Liver (tissue), 8 donors: ENCODE measurements at regions not wholly inside any gene's neighbourhood (a gene's known extent, or its start where the extent isn't known, plus 50 kb on each side); places are given as distances from the start of the nearest gene placed in this dataset.

Experiments used
- DNase-seq: peaks from one replicate; pipeline ENCODE4 v3.0.0-alpha.2; 2017; ENCODE audit warnings: low spot score
- H3K27ac ChIP-seq, 2 donors: one replicate each; pipeline ENCODE4 v1.7.0; 2013; ENCODE audit warnings: inconsistent platforms in 2 of 2, low read length in 2 of 2, control low read depth in 1 of 2, low read depth in 1 of 2, mild to moderate bottlenecking in 1 of 2
- H3K27me3 ChIP-seq, 4 donors: one replicate each; pipeline versions ENCODE4 v1.6.1 to v1.7.0; 2013; ENCODE audit warnings: low read length in 3 of 4, inconsistent platforms in 1 of 4, mild to moderate bottlenecking in 1 of 4, moderate library complexity in 1 of 4; ENCODE audit not compliant: control insufficient read depth in 4 of 4, insufficient read depth in 4 of 4
- H3K36me3 ChIP-seq, 4 donors: one replicate each; pipeline versions ENCODE4 v1.6.1 to v1.7.0; 2013; ENCODE audit warnings: low read length in 3 of 4, mild to moderate bottlenecking in 3 of 4, low read depth in 1 of 4, moderate library complexity in 1 of 4; ENCODE audit not compliant: control insufficient read depth in 4 of 4, insufficient read depth in 3 of 4
- H3K4me1 ChIP-seq, 4 donors: one replicate each; pipeline versions ENCODE4 v1.6.1 to v1.7.0; 2013; ENCODE audit warnings: low read length in 3 of 4, mild to moderate bottlenecking in 3 of 4, moderate library complexity in 1 of 4; ENCODE audit not compliant: control insufficient read depth in 4 of 4, insufficient read depth in 4 of 4
- H3K4me3 ChIP-seq, 3 donors: one replicate each; pipeline versions ENCODE4 v1.6.1 to v1.7.0; 2013; ENCODE audit warnings: low read length in 3 of 3, control low read depth in 1 of 3, low read depth in 1 of 3, mild to moderate bottlenecking in 1 of 3
- H3K9ac ChIP-seq, 2 donors: one replicate each; pipeline ENCODE4 v1.7.0; 2013; ENCODE audit warnings: low read length in 2 of 2, mild to moderate bottlenecking in 2 of 2, moderate library complexity in 2 of 2, control low read depth in 1 of 2, low read depth in 1 of 2
- H3K9me3 ChIP-seq, 4 donors: one replicate each; pipeline versions ENCODE4 v1.6.1 to v1.7.0; 2013; ENCODE audit warnings: low read length in 3 of 4; ENCODE audit not compliant: control insufficient read depth in 4 of 4
- EGR1 ChIP-seq, 2 donors: IDR thresholded peaks; 2 replicates each; pipeline ENCODE4 v1.6.1; 2016 to 2018; ENCODE audit warnings: antibody characterized with exemption in 2 of 2, low read depth in 2 of 2
- FOXA2 ChIP-seq: IDR thresholded peaks from 2 replicates; pipeline ENCODE4 v1.6.1; 2016; ENCODE audit warnings: antibody characterized with exemption
- HNF4A ChIP-seq, 2 donors: conservative IDR thresholded peaks; 2 replicates each; pipeline ENCODE4 v1.6.1; 2016; ENCODE audit warnings: antibody characterized with exemption in 2 of 2, mild to moderate bottlenecking in 2 of 2
- HNF4G ChIP-seq: IDR thresholded peaks from 2 replicates; pipeline ENCODE4 v1.6.1; 2016; ENCODE audit warnings: antibody characterized with exemption
- JUND ChIP-seq, 2 donors: IDR thresholded peaks; 2 replicates each; pipeline ENCODE4 v1.6.1; 2016; ENCODE audit warnings: antibody characterized with exemption in 2 of 2
- NR2F2 ChIP-seq: IDR thresholded peaks from 2 replicates; pipeline ENCODE4 v1.6.1; 2016; ENCODE audit warnings: antibody characterized with exemption
- RAD21 ChIP-seq, 2 donors: IDR thresholded peaks; 2 replicates each; pipeline ENCODE4 v1.6.1; 2016; ENCODE audit warnings: antibody characterized with exemption in 2 of 2, mild to moderate bottlenecking in 2 of 2
- RXRA ChIP-seq, 2 donors: IDR thresholded peaks; 2 replicates each; pipeline ENCODE4 v1.6.1; 2017 to 2018; ENCODE audit warnings: antibody characterized with exemption in 2 of 2, mild to moderate bottlenecking in 1 of 2
- SP1 ChIP-seq: IDR thresholded peaks from 2 replicates; pipeline ENCODE4 v1.6.1; 2018; ENCODE audit warnings: antibody characterized with exemption, mild to moderate bottlenecking
- TAF1 ChIP-seq: conservative IDR thresholded peaks from 2 replicates; pipeline ENCODE4 v1.6.1; 2016; ENCODE audit warnings: antibody characterized with exemption, mild to moderate bottlenecking
- YY1 ChIP-seq: IDR thresholded peaks from 2 replicates; pipeline ENCODE4 v1.6.1; 2016; ENCODE audit warnings: antibody characterized with exemption, mild to moderate bottlenecking
- WGBS: extraction: QIAGEN DNeasy Blood & Tissue Kit; methylation state at CpG from one replicate; pipeline ENCODE4 v1.1.7; 2013; 5-methylcytosine and 5-hydroxymethylcytosine counted together
- TF ChIP-seq, protein P1 (sequence below): IDR thresholded peaks from 2 replicates; pipeline ENCODE4 v1.6.1; 2016; ENCODE audit warnings: antibody characterized with exemption, mild to moderate bottlenecking
- TF ChIP-seq, protein P2 (sequence below): fragments of 150-350 bp; IDR thresholded peaks from 2 replicates; pipeline ENCODE4 v1.5.1; 2017; ENCODE audit warnings: improper control_type of control experiment, low read depth, low read length; ENCODE audit not compliant: missing input control
- TF ChIP-seq, protein P3 (sequence below): IDR thresholded peaks from 2 replicates; pipeline ENCODE4 v1.6.1; 2016; ENCODE audit warnings: antibody characterized with exemption
- TF ChIP-seq, protein P4 (sequence below): IDR thresholded peaks from 2 replicates; pipeline ENCODE4 v1.6.1; 2016; ENCODE audit warnings: antibody characterized with exemption
- donor health status: healthy.
- donor health status: healthy.
- donor health status: healthy.
- donor health status: healthy.
- donor health status: healthy.

- TF ChIP-seq JUND (IDR thresholded peaks at IDR 0.05) (no peak), HNF4G (no peak), YY1 (no peak), NR2F2 (no peak), SP1 (no peak), TAF1 (no peak), RXRA (IDR thresholded peaks at IDR 0.05) (no peak), HNF4A (conservative IDR thresholded peaks at IDR 0.05) (no peak), FOXA2 (no peak)
- TF ChIP-seq, protein P1, sequence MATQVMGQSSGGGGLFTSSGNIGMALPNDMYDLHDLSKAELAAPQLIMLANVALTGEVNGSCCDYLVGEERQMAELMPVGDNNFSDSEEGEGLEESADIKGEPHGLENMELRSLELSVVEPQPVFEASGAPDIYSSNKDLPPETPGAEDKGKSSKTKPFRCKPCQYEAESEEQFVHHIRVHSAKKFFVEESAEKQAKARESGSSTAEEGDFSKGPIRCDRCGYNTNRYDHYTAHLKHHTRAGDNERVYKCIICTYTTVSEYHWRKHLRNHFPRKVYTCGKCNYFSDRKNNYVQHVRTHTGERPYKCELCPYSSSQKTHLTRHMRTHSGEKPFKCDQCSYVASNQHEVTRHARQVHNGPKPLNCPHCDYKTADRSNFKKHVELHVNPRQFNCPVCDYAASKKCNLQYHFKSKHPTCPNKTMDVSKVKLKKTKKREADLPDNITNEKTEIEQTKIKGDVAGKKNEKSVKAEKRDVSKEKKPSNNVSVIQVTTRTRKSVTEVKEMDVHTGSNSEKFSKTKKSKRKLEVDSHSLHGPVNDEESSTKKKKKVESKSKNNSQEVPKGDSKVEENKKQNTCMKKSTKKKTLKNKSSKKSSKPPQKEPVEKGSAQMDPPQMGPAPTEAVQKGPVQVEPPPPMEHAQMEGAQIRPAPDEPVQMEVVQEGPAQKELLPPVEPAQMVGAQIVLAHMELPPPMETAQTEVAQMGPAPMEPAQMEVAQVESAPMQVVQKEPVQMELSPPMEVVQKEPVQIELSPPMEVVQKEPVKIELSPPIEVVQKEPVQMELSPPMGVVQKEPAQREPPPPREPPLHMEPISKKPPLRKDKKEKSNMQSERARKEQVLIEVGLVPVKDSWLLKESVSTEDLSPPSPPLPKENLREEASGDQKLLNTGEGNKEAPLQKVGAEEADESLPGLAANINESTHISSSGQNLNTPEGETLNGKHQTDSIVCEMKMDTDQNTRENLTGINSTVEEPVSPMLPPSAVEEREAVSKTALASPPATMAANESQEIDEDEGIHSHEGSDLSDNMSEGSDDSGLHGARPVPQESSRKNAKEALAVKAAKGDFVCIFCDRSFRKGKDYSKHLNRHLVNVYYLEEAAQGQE = no peak
- TF ChIP-seq, protein P2, sequence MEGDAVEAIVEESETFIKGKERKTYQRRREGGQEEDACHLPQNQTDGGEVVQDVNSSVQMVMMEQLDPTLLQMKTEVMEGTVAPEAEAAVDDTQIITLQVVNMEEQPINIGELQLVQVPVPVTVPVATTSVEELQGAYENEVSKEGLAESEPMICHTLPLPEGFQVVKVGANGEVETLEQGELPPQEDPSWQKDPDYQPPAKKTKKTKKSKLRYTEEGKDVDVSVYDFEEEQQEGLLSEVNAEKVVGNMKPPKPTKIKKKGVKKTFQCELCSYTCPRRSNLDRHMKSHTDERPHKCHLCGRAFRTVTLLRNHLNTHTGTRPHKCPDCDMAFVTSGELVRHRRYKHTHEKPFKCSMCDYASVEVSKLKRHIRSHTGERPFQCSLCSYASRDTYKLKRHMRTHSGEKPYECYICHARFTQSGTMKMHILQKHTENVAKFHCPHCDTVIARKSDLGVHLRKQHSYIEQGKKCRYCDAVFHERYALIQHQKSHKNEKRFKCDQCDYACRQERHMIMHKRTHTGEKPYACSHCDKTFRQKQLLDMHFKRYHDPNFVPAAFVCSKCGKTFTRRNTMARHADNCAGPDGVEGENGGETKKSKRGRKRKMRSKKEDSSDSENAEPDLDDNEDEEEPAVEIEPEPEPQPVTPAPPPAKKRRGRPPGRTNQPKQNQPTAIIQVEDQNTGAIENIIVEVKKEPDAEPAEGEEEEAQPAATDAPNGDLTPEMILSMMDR = no peak
- TF ChIP-seq, protein P3, sequence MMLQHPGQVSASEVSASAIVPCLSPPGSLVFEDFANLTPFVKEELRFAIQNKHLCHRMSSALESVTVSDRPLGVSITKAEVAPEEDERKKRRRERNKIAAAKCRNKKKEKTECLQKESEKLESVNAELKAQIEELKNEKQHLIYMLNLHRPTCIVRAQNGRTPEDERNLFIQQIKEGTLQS = no peak
- Histone ChIP-seq H3K36me3 (no peaks in the 10 kb centered on the region), H3K9me3 (no peaks in the 10 kb centered on the region), H3K27me3 (no peaks in the 10 kb centered on the region), H3K4me3 (no peak overlapping the region), H3K27ac (no peak overlapping the region), H3K9ac (no peak overlapping the region), H3K4me1 (no peaks in the 10 kb centered on the region)
- 84% methylated on average over 1 of the region's 1 CpG for WGBS
- no peak for DNase-seq
Measured at GRCh38 chr4:10183462-10183861, 66.9 kb upstream of the WDR1 start.

- TF ChIP-seq RAD21 (IDR thresholded peaks at IDR 0.05) (no peak), HNF4A (conservative IDR thresholded peaks at IDR 0.05) (no peak), NR2F2 (no peak), EGR1 (IDR thresholded peaks at IDR 0.05; ENCODE audit: low read depth in 2 of 2) (no peak), HNF4G (no peak), TAF1 (no peak), FOXA2 (no peak), RXRA (IDR thresholded peaks at IDR 0.05) (no peak), YY1 (no peak), SP1 (no peak), JUND (IDR thresholded peaks at IDR 0.05) (no peak)
- TF ChIP-seq, protein P2 = no peak
- TF ChIP-seq, protein P4, sequence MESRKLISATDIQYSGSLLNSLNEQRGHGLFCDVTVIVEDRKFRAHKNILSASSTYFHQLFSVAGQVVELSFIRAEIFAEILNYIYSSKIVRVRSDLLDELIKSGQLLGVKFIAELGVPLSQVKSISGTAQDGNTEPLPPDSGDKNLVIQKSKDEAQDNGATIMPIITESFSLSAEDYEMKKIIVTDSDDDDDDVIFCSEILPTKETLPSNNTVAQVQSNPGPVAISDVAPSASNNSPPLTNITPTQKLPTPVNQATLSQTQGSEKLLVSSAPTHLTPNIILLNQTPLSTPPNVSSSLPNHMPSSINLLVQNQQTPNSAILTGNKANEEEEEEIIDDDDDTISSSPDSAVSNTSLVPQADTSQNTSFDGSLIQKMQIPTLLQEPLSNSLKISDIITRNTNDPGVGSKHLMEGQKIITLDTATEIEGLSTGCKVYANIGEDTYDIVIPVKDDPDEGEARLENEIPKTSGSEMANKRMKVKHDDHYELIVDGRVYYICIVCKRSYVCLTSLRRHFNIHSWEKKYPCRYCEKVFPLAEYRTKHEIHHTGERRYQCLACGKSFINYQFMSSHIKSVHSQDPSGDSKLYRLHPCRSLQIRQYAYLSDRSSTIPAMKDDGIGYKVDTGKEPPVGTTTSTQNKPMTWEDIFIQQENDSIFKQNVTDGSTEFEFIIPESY = no peak
- TF ChIP-seq, protein P3 = no peak
- TF ChIP-seq, protein P1 = no peak
- WGBS = 76% methylated on average over 6 of the region's 6 CpGs
- Histone ChIP-seq H3K9me3 (no peaks in the 10 kb centered on the region), H3K9ac (no peak overlapping the region), H3K27me3 (no peaks in the 10 kb centered on the region), H3K27ac (no peak overlapping the region), H3K4me1 (no peaks in the 10 kb centered on the region), H3K36me3 (no peaks in the 10 kb centered on the region), H3K4me3 (no peak overlapping the region)
- no peak for DNase-seq
Measured at GRCh38 chr4:10182446-10183424, 66.1 kb upstream of the WDR1 start.
